Stimulated activated naive CD4-positive, alpha-beta T cell (primary cell): ENCODE measurements at regions not wholly inside any gene's neighbourhood (a gene's known extent, or its start where the extent isn't known, plus 50 kb on each side); places are given as distances from the start of the nearest gene placed in this dataset.
"Not testable (repeated sequence)": the region's sequence is repeated elsewhere in the genome, so short reads cannot be mapped to it uniquely, and the experiment has no call there.

Source experiments
- DNase-seq, 6 experiments: peaks; one replicate each; lab custom pipeline; 2025; lab: John Stamatoyannopoulos, UW

- no peak for DNase-seq
These were observed 500.2 kb downstream of the STIM2 start for GRCh38 chr4:27360790-27361267.

GRCh38 chr4:27364509-27364908, 503.9 kb downstream of the STIM2 start:
- no peak for DNase-seq

DNA sequence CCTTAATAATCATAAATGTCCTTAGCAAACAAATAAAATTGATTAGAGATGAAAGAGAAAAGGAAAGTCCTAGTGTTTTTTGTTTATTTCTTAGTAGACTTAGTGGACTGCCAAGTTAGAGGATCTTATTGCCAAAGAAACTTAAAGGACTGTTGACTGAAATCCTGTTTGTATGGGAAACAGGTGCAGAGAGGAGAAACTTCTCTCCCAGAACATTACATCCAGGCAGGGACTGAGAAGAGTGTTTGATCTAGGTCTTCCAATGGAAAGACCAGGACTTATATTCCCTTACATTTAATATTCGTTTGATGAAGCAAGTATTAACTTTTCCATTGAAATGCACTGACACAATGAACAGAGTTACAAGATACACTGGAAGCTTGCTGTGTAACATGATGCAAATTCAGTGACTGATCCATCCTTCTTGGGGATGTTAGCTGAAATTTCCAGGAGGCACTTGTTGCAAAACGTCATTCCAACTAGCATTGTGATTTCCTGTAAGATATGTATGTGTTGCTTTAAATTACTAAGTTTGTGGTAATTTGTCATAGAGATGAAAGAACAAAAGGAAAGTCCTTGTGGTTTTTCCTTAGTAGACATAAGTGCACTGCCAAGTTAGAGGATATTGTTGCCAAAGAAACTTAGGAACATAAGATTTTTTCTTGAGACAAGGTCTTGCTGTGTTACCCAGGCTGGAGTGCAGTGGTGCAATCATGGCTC, 505.6 kb downstream of the STIM2 start:
- no peak for DNase-seq

GRCh38 chr4:27368781-27369180, 508.1 kb downstream of the STIM2 start:
- no peak for DNase-seq

DNA sequence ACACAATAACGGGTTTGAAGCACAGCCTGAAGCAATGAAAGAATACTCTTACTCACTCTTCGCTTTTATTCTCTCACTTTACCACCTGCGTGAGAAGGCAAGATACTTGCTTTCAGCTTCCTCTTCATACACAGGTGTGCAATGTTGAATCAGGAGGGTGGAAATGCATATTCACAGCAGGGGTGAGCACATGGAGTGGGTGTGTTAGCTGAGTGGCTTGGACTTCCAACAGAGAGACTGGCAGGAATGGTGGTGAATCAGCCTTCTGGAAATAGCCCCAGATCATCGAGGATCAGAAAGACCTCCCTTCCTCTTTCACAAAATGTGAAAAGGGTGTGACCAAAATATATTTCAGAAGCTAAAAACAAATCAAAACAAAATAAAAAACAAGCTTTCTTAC, 521.2 kb downstream of the STIM2 start:
- DNase-seq: no peak

DNA sequence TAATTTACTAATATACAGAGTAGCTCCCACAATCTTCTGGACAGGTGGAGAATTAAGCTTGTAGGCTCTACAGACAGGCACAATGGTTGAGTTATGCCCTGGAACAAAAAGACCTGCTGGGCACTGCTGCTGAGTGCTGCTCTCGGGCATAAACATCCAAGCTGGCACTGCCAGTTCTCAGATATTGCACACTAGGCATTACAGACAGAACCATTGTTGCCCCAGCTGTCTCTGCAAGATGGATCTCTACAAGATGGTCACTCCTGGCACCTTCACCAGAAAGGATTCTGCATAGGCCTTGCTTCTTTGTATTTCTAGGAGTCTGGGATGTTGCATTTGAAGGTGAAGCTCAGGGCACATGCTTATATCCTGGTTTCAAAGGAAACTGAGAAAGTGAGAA, 527.1 kb downstream of the STIM2 start:
- no peak for DNase-seq

DNA sequence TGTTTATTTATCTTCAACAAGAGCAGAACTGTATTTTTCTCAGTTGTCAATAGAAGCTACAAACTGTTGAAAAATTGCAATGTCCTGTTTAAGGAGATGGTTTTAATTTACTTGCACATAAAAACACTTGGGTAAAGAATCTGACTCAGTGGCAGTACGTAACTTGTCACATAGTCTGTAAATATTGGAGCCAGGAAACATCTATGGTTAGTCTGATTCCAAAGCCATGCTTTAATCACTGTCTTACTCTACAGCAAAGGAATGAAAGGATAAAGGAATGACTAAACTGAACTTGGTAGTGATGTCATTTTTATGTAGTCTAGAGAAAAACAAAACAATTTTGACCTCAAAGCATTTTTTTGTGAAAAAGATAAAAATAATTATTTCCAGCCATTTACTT, 537.2 kb downstream of the STIM2 start:
- no peak for DNase-seq

DNA sequence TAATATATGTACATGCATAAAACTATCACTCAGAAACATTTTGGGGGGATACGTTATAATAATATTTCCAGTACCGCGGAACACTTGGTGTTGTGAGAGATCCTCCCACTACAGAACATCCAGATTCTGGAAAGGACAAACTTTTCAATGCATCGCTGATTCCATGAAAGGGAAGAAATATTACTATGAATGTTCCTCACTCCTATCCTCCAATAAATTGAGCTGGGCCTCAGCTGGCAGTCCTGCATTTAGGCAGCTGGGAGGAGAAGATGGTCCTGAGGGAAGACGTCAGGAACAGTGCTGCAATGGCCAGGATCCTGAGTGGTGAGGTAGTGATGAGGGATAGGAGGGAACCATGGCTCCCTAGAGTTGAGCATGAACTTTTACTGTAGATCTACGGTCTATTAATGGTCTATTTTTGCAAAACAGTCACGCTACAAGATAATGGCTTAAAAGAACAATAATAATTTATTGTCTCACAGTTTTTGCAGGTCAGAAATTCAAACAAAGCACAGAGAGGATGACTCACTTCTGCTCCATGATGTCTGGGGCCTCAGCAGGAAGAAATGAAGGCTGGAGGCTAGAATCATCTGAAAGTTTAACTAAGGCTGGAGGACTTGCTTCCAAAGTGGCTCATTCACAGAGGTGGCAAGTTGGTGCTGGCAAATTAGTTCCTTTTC, 538.1 kb downstream of the STIM2 start:
- DNase-seq: no peak

DNA sequence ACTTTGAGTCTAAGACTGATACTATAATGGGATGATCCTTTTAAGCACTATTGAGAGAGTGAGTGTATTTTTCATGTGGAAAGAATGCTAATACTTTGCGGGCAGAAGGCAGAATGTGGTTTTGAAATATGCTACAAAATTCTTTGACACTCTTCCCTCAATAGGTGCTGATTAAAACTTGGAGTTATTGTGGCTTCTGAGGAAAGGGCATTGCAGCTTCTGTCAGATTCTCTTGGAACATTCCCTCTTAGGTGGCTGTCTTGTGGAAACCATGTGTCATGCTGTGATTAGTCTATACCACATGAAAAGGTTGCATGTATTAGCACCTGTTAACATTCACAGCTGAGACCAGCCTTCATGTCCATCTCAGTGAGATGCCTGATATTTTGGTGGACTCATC, 547.0 kb downstream of the STIM2 start:
- no peak for DNase-seq

GRCh38 chr4:27412613-27413012, 552.0 kb downstream of the STIM2 start:
- no peak for DNase-seq

GRCh38 chr4:27414887-27415731, 554.5 kb downstream of the STIM2 start:
- DNase-seq: no peak

GRCh38 chr4:27428661-27429060, 568.0 kb downstream of the STIM2 start:
- no peak for DNase-seq

DNA sequence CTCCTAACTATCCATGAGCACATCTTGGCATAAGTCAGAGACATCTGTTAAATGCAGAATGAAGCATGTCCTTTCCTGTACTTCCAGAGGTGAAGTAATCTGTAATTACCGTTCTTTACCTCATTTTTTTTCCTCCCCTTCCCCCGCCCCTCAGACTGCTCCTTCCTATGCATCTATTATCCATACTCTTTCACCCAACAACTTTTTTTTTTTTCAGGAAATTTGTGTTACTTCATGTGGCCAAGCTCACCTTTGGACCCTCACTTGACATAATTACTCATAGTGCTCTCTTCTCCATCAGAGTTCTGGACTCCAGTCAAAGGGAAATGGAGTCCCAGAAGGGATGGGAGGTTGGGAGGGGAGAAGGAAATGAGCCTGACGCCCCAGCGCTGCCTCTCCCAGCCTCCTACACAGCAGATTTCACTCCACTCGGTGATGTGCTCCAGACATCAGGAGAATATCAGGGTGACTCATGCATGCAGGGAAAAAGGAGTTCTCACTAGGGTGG, 568.8 kb downstream of the STIM2 start:
- DNase-seq: no peak

- DNase-seq: no peak
These were observed 581.5 kb downstream of the STIM2 start for GRCh38 chr4:27442146-27442545.

DNA sequence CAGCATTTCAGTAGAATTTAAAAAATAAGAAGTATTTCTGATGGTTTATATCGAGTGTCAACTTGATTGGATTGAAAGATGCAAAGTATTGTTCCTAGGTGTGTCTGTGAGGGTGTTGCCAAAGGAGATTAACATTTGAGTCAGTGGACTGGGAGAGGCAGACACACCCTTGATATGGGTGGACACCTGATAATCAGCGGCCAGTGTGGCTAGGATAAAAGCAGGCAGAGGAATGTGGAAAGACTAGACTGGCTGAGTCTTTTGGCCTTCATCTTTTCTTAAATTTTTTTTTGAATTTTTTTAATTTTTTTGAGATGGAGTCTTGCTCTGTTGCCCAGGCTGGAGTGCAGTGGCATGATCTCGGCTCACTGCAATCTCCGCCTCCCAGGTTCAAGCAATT, 582.0 kb downstream of the STIM2 start:
- DNase-seq: not testable (repeated sequence)

GRCh38 chr4:27463816-27464215, 603.2 kb downstream of the STIM2 start:
- DNase-seq: no peak

DNA sequence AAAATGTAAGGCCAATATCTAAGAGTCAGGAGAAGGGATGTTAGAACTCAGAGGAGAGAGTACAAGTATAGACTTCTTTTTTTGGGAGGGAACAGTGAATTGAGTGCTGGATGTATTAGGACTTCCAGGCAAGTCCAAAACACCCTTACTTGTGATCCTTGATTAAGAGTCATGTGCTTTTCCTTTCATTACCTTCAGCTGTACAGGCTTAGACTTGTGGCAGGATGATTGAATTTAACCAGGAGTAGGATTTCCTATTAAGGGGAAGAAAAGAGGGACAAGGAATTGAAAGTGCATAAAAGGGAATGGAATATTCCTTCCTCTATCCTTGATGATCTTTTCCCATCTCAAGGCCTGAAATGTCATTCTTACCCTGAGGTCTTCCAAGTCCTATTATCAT, 606.7 kb downstream of the STIM2 start:
- DNase-seq: no peak

- no peak for DNase-seq
These were observed 611.7 kb downstream of the STIM2 start for GRCh38 chr4:27472364-27472763.

DNA sequence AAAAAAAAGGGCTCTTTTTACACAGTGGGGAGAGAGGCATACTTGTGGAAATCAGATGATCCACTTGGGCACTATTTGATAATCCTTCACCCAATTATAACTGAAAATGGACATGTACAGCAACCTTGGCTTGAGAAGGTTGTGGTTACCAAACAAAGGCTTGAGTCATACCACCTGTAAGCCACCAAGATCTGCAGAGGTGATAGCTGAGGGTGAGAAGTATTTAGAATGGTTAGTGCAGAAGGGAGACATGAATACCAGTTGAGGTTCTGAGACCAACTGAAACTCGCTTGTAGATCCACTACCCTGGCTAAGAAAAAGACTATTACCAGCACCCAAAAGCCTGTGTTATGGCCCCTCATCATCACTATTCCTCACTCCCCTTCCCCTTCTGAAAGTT, 614.0 kb downstream of the STIM2 start:
- no peak for DNase-seq

- no peak for DNase-seq
These were observed 623.6 kb downstream of the STIM2 start for GRCh38 chr4:27484216-27484615.

DNA sequence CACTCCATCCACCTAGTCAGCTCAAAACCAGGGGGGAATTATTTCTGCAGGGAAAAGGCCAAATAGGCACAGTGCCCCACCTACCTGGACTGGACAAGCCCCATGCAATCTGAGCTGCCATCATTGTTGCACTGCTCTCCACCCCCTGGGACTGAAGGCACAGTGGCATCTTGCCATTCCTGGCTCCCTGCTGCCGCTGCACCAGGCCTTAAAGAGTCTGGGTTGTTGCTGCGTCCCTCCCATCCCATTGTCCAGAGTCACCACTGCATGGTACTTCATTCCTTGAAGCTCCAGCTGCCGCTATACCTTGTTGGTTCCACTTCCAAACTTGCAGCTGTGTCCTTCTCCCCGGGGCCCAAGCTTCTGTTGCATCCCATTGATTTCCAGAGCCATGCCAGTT, 629.7 kb downstream of the STIM2 start:
- no peak for DNase-seq

DNA sequence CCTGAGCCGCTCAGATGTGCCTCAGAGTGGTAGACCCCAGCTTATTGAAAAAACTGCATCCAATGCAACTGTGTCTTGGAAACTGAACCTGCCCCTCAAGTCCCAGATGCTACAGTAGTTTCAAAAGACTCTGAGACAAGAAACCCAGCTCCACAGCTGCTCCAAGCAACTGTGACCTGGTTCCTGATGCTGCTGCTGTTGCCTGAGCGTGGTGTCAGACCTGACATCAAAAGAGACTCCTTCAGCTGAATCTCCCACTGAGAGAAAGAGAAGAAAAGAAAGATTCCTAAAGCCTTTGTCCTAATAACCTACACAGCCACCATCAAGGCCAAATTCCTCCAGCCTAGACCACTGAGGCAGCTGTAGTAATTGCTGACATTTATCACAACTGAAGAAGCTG, 630.1 kb downstream of the STIM2 start:
- DNase-seq: no peak

DNA sequence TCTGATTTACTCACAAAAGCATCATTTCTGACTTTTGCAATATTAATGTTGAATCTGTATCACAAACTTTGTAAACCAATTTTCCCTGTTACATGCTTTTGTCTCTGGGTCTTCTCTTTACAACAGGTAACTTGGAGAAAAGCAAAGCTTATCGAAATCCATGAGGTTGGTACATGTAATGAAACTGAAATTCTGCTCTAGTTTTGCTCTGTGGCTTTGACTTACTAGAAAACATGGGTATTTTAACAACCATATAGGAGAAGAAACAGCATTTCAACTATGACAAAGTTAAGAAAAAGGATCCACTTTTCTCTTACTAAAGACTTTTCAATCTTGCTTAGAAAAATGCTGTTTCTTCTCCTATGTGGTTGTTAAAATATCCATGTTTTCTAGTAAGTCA, 645.8 kb downstream of the STIM2 start:
- no peak for DNase-seq
